DND-41 (cell line): ENCODE measurements at regions not wholly inside any gene's neighbourhood (a gene's known extent, or its start where the extent isn't known, plus 50 kb on each side); places are given as distances from the start of the nearest gene placed in this dataset.

ENCODE experiments used
- ATAC-seq: fragments of 200-7000 bp; cut with Tn5 transposase; 3 replicates; pipeline ENCODE4 v1.9.1; 2021; ENCODE audit warnings: low read depth; ENCODE audit not compliant: insufficient read depth
- DNase-seq: peaks from one replicate; pipeline ENCODE4 v3.0.0-alpha.2; 2020
- H2AFZ ChIP-seq: 2 replicates; pipeline ENCODE4 v1.6.0; 2012; ENCODE audit warnings: low read depth, low read length
- H3K27ac ChIP-seq: 2 replicates; pipeline ENCODE4 v1.5.1; 2012; ENCODE audit warnings: low read length, inconsistent platforms
- H3K27me3 ChIP-seq: fragments of 200-600 bp; sonication (generic); 2 replicates; pipeline ENCODE4 v1.6.0; 2012; ENCODE audit warnings: low read length, mild to moderate bottlenecking, inconsistent platforms; ENCODE audit not compliant: insufficient read depth, poor library complexity
- H3K36me3 ChIP-seq: 2 replicates; pipeline ENCODE4 v1.5.1; 2012; ENCODE audit warnings: low read length, inconsistent platforms; ENCODE audit not compliant: insufficient read depth
- H3K4me1 ChIP-seq: 2 replicates; pipeline ENCODE4 v1.5.1; 2012; ENCODE audit warnings: mild to moderate bottlenecking, low read length; ENCODE audit not compliant: insufficient read depth
- H3K4me2 ChIP-seq: 2 replicates; pipeline ENCODE4 v1.6.0; 2012; ENCODE audit warnings: mild to moderate bottlenecking, moderate library complexity, low read length, inconsistent platforms; ENCODE audit not compliant: insufficient read depth
- H3K4me3 ChIP-seq, 2 experiments: fragments of 200-600 bp in 1 of 2; shearing (Covaris generic) in 1 of 2; 2 replicates each; pipeline ENCODE4 v1.5.1; 2012 to 2016; ENCODE audit warnings: inconsistent platforms in 2 of 2, low read length in 2 of 2, mild to moderate bottlenecking in 2 of 2, low read depth in 1 of 2, moderate library complexity in 1 of 2
- H3K79me2 ChIP-seq: 2 replicates; pipeline ENCODE4 v1.6.0; 2012; ENCODE audit warnings: low read length, inconsistent platforms; ENCODE audit not compliant: insufficient read depth
- H3K9ac ChIP-seq: 2 replicates; pipeline ENCODE4 v1.6.0; 2012; ENCODE audit warnings: low read depth, mild to moderate bottlenecking, inconsistent platforms, low read length, moderate library complexity
- H3K9me3 ChIP-seq: 2 replicates; pipeline ENCODE4 v1.5.1; 2012; ENCODE audit warnings: low read length, moderate library complexity, mild to moderate bottlenecking, inconsistent platforms; ENCODE audit not compliant: insufficient read depth, severe bottlenecking
- H4K20me1 ChIP-seq: 2 replicates; pipeline ENCODE4 v1.6.0; 2012; ENCODE audit warnings: low read length; ENCODE audit not compliant: insufficient read depth
- EZH2 ChIP-seq: IDR thresholded peaks from 3 replicates; pipeline ENCODE4 v1.6.1; 2012; ENCODE audit warnings: borderline replicate concordance, low read depth, mild to moderate bottlenecking, moderate library complexity, low read length, inconsistent platforms; ENCODE audit not compliant: severe bottlenecking
- TF ChIP-seq, protein P1 (sequence below): IDR thresholded peaks from 2 replicates; pipeline ENCODE4 v1.5.1; 2012; ENCODE audit warnings: borderline replicate concordance, low read length, moderate library complexity, mild to moderate bottlenecking; ENCODE audit not compliant: poor library complexity, severe bottlenecking; ENCODE audit errors: extremely low read depth

DNA sequence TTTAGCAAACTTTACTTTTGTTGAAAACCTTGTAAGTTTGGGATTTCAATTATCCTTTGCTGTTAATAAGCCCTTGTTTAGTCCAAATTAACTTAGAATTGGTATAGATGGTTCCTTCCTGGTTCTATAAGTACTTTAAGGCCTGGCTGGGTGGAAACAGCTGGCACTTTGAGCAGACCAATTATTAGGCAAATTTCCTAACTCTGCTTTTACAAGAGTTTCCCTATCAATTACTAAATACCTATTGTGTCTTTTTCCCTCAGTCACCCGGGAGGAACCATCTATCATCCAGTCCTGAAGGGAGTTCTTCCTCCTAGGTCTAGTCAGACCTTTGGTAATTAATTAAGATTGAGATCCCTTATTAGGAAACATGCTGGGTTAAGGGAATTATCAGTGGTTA, 138.0 kb downstream of the SLC38A6 start:
- Histone ChIP-seq H4K20me1 (no peaks in the 10 kb centered on the region), H3K4me1 (no peaks in the 10 kb centered on the region), H3K27me3 (no peaks in the 10 kb centered on the region), H2AFZ (no peak overlapping the region), H3K9ac (no peak overlapping the region), H3K36me3 (no peaks in the 10 kb centered on the region), H3K79me2 (no peaks in the 10 kb centered on the region), H3K27ac (no peak overlapping the region), H3K9me3 (peaks cover 4% of the 10 kb centered on the region), H3K4me3 (no peak overlapping the region), H3K4me2 (no peak overlapping the region)
- DNase-seq (no peak), ATAC-seq (no peak)
- TF ChIP-seq EZH2 = no peak
- TF ChIP-seq, protein P1, sequence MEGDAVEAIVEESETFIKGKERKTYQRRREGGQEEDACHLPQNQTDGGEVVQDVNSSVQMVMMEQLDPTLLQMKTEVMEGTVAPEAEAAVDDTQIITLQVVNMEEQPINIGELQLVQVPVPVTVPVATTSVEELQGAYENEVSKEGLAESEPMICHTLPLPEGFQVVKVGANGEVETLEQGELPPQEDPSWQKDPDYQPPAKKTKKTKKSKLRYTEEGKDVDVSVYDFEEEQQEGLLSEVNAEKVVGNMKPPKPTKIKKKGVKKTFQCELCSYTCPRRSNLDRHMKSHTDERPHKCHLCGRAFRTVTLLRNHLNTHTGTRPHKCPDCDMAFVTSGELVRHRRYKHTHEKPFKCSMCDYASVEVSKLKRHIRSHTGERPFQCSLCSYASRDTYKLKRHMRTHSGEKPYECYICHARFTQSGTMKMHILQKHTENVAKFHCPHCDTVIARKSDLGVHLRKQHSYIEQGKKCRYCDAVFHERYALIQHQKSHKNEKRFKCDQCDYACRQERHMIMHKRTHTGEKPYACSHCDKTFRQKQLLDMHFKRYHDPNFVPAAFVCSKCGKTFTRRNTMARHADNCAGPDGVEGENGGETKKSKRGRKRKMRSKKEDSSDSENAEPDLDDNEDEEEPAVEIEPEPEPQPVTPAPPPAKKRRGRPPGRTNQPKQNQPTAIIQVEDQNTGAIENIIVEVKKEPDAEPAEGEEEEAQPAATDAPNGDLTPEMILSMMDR = no peak

DNA sequence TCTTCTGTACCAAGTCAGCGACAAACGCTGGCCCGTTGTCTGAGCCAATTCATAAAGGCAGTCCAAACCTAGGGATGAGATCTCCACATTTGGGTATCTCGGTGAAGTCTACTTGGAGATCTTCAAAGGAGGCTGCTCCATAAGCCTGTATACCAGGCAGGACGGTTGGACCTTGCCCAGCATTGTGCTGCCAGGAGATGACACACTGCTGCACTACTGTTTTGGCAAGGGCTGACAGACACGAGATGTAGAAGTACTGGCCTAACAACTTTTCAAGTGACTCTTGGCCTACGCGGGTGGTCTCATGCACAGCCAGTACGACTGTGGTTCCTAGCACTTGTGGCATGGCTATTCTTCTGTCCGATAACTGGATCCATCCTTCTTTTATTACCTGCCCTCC, 135.3 kb downstream of the SLC38A6 start:
- Histone ChIP-seq H3K4me2 (no peak overlapping the region), H3K36me3 (no peaks in the 10 kb centered on the region), H3K9ac (no peak overlapping the region)

DNA sequence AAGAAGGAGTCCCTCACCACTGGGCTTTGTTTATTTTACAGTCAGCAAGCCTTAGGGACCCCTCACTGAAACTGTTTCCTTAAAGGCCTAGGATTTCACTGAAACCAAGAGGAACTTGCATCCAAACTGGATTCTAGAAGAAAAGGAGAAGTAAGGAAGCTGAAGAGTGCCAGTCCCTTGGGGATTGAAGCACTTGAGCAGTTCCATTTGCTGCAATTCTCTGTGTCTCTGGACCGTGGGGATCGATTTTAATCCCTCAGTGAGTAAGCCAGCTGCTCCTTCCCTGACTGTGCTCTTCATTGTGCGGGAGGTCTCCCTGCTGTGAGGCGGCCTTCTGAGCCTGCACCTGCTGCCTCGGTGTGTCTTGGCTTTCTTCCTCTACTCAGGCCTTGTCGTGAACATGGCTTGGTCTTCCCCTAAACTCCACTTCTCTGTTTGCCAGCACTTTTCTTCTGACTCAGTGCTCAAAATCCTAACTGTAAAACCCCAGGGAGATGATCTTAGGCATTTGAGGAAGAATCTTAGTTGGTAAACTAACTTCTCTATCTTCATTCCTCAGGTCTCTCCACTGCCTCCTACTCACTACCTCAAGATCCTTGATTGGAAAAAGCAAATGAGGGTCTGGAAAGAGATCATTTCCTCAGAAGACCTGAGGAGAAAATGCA, 132.6 kb downstream of the SLC38A6 start:
- Histone ChIP-seq H4K20me1 (no peaks in the 10 kb centered on the region), H2AFZ (no peak overlapping the region), H3K36me3 (no peaks in the 10 kb centered on the region), H3K79me2 (no peaks in the 10 kb centered on the region), H3K4me2 (no peak overlapping the region), H3K27ac (no peak overlapping the region), H3K27me3 (no peaks in the 10 kb centered on the region), H3K4me1 (no peaks in the 10 kb centered on the region), H3K9me3 (peaks cover 8% of the 10 kb centered on the region), H3K9ac (no peak overlapping the region), H3K4me3 (no peak overlapping the region)
- TF ChIP-seq EZH2 = no peak
- TF ChIP-seq, protein P1 = no peak
- DNase-seq (no peak), ATAC-seq (no peak)

More for the DNA sequence above, 135.3 kb downstream of the SLC38A6 start:
- Histone ChIP-seq H3K4me3 (no peak overlapping the region), H3K27ac (no peak overlapping the region), H3K9me3 (peaks cover 8% of the 10 kb centered on the region), H4K20me1 (no peaks in the 10 kb centered on the region), H3K27me3 (no peaks in the 10 kb centered on the region), H3K79me2 (no peaks in the 10 kb centered on the region), H3K4me1 (no peaks in the 10 kb centered on the region), H2AFZ (no peak overlapping the region)
- DNase-seq (no peak), ATAC-seq (no peak)
- TF ChIP-seq, protein P1 = no peak
- no peak for TF ChIP-seq EZH2

DNA sequence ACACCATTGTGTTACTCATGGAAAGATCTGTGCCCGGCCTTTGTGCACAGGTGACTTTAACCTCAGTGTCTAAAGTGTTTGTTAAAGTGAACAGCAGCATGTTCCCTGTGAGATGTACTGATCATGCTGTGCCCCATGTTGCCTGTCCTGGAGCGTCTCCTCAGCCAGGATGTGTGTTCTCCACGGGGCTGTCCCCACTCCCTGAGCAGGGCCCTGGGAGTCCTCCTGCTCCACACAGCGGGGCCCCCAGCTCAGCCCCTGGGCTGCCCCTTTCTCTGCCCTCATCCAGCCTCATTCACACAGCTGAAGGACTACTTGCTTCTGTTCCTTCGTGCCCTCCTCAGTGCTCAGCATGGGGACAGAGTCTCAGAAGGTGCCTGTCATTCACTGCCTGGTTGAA, 131.5 kb downstream of the SLC38A6 start:
- Histone ChIP-seq H3K9me3 (peaks cover 8% of the 10 kb centered on the region), H3K4me1 (no peaks in the 10 kb centered on the region), H3K79me2 (no peaks in the 10 kb centered on the region), H2AFZ (no peak overlapping the region), H3K9ac (no peak overlapping the region), H3K27ac (no peak overlapping the region), H4K20me1 (no peaks in the 10 kb centered on the region), H3K27me3 (no peaks in the 10 kb centered on the region), H3K4me2 (no peak overlapping the region), H3K4me3 (no peak overlapping the region), H3K36me3 (no peaks in the 10 kb centered on the region)
- ATAC-seq = no peak
- TF ChIP-seq, protein P1 = no peak
- TF ChIP-seq EZH2 = no peak
- no peak for DNase-seq
